Embryonic facial prominence (tissue), 1 donor: ENCODE measurements at regions not wholly inside any gene's neighbourhood (a gene's known extent, or its start where the extent isn't known, plus 50 kb on each side); places are given as distances from the start of the nearest gene placed in this dataset.
"Not testable (repeated sequence)": the region's sequence is repeated elsewhere in the genome, so short reads cannot be mapped to it uniquely, and the experiment has no call there.

Experiments
- DNase-seq: peaks from one replicate; pipeline ENCODE4 v3.0.0-alpha.2; 2016; ENCODE audit errors: extremely low spot score

GRCh38 chr14:71240171-71240570 is 332.9 kb downstream of the PCNX1 start:
- DNase-seq: no peak

- no peak for DNase-seq
These were observed 333.7 kb downstream of the PCNX1 start for GRCh38 chr14:71240866-71241520.

- no peak for DNase-seq
These were observed 335.0 kb downstream of the PCNX1 start for GRCh38 chr14:71242237-71242748.

- DNase-seq: no peak
These were observed 336.4 kb downstream of the PCNX1 start for GRCh38 chr14:71243697-71244096.

GRCh38 chr14:71244341-71244740 is 337.1 kb downstream of the PCNX1 start:
- DNase-seq: no peak

GRCh38 chr14:71245659-71246361 is 338.6 kb downstream of the PCNX1 start:
- no peak for DNase-seq

GRCh38 chr14:71246539-71246938 is 339.3 kb downstream of the PCNX1 start:
- DNase-seq: no peak

GRCh38 chr14:71247106-71247505 is 339.8 kb downstream of the PCNX1 start:
- DNase-seq: no peak

- no peak for DNase-seq
These were observed 340.9 kb downstream of the PCNX1 start for GRCh38 chr14:71248194-71248593.

- DNase-seq: no peak
These were observed 343.1 kb downstream of the PCNX1 start for GRCh38 chr14:71250347-71250746.

- no peak for DNase-seq
These were observed 343.5 kb downstream of the PCNX1 start for GRCh38 chr14:71250791-71251190.

GRCh38 chr14:71254091-71254719 is 346.9 kb downstream of the PCNX1 start:
- DNase-seq: not testable (repeated sequence)

- no peak for DNase-seq
These were observed 353.9 kb downstream of the PCNX1 start for GRCh38 chr14:71261206-71261605.

- DNase-seq: no peak
These were observed 355.2 kb downstream of the PCNX1 start for GRCh38 chr14:71262441-71262840.

- no peak for DNase-seq
These were observed 357.0 kb downstream of the PCNX1 start for GRCh38 chr14:71264260-71264659.

- no peak for DNase-seq
These were observed 359.8 kb downstream of the PCNX1 start for GRCh38 chr14:71267007-71267513.

- no peak for DNase-seq
These were observed 360.4 kb downstream of the PCNX1 start for GRCh38 chr14:71267691-71268090.

- DNase-seq: no peak
These were observed 362.9 kb downstream of the PCNX1 start for GRCh38 chr14:71270111-71270510.

GRCh38 chr14:71271166-71271945 is 364.1 kb downstream of the PCNX1 start:
- no peak for DNase-seq

GRCh38 chr14:71273366-71273765 is 366.1 kb downstream of the PCNX1 start:
- no peak for DNase-seq

- DNase-seq: no peak
These were observed 376.8 kb downstream of the PCNX1 start for GRCh38 chr14:71284048-71284447.

- DNase-seq: no peak
These were observed 378.9 kb downstream of the PCNX1 start for GRCh38 chr14:71286126-71286525.
